ENCODE measurements at regions not wholly inside any gene's neighbourhood (a gene's known extent, or its start where the extent isn't known, plus 50 kb on each side); places are given as distances from the start of the nearest gene placed in this dataset.

- no peak for DNase-seq
Observed at GRCh38 chr2:23326330-23326729, 58.6 kb upstream of the KLHL29 start.

GRCh38 chr2:23327416-23327815, 57.6 kb upstream of the KLHL29 start:
- DNase-seq: no peak

DNA sequence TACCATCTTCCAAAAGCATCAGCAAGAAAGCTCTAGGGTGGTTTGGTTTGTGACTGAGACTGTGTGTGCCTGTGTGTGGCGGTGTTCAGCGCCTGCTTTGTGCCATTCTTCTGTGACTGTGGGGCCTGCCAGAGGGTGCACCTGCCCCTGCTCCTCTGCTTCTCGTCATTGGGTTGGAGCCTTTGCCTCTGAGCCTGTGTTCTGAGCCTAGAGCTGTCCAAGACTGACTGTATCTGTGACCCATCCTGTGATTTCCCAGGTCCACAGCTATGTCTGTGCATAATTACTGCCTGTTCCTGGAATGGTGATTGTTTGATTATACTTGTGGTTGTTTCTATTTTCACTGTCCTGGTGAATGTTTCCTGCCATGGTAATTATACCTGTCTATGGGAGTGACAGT, 57.1 kb upstream of the KLHL29 start:
- DNase-seq: no peak

GRCh38 chr2:23330214-23330613, 54.8 kb upstream of the KLHL29 start:
- no peak for DNase-seq
